H7 (cell line): ENCODE measurements at regions not wholly inside any gene's neighbourhood (a gene's known extent, or its start where the extent isn't known, plus 50 kb on each side); places are given as distances from the start of the nearest gene placed in this dataset.
"Not testable (repeated sequence)": the region's sequence is repeated elsewhere in the genome, so short reads cannot be mapped to it uniquely, and the experiment has no call there.

Experiments used
- DNase-seq: peaks from one replicate; pipeline ENCODE4 v3.0.0; 2012
- H3K27me3 ChIP-seq: 2 replicates; pipeline ENCODE4 v1.6.0; 2011; ENCODE audit warnings: mild to moderate bottlenecking, low read length; ENCODE audit not compliant: control insufficient read depth, insufficient read depth
- H3K36me3 ChIP-seq: replicated peaks from 2 replicates; pipeline ENCODE4 v1.5.1; 2011; ENCODE audit warnings: low read length; ENCODE audit not compliant: control insufficient read depth, insufficient read depth
- H3K4me3 ChIP-seq: 2 replicates; pipeline ENCODE4 v1.5.1; 2011; ENCODE audit warnings: low read depth, mild to moderate bottlenecking, control low read depth, low read length, moderate library complexity; ENCODE audit not compliant: insufficient read depth

DNA sequence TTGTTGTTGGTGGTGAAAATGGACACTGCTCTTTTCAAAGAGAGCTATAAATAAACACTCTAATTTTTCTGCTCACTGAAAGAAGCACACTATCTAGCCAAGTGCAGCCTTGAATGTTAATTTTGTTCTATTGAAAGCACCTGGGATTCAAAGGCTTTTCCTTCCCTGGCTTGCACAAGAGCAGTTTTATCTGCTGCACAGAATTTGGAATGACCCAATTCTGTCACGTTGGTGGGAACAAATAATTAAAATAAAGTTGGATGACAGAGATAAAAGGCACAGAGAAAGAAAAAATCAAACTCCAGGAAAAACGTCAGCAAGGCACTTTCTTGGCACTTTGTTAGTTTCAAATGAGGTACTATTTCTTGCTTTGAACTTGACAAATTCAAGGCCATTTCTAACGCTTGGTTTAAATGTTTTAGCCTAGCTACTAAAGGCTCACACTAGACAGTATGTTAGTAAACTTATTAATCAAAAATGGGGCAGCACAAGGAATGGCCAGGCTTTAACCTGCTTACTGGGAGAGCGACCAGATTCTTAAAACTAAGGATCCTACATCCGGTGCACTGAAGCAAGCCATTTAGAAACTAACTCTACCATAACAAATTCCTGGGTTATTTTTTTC is 145.5 kb upstream of the ARG1 start:
- no peaks in the 10 kb centered on the region for H3K27me3 ChIP-seq
- no peak overlapping the region for H3K4me3 ChIP-seq
- no peak for DNase-seq
- H3K36me3 ChIP-seq: no peaks in the 10 kb centered on the region

DNA sequence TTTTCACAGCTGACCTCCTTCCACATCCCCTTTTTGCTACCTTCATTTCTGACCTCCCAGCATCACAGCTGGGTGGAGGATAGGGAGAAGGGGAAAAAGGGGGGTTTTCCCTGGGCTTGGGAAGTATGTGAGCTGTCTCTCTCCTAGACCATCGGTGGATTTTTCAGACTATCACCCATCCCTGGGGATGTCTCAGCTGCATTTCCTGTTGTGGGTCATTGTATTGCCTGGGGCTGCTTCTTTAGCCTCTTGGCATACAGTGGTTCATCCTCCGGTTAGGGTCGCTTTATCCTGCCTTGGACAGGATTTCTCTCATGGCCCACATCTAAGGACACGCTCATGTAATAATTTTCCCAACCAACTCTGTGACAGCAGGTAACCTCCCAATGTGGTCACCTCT is 142.5 kb upstream of the ARG1 start:
- Histone ChIP-seq H3K27me3 (no peaks in the 10 kb centered on the region), H3K36me3 (no peaks in the 10 kb centered on the region), H3K4me3 (no peak overlapping the region)
- no peak for DNase-seq

DNA sequence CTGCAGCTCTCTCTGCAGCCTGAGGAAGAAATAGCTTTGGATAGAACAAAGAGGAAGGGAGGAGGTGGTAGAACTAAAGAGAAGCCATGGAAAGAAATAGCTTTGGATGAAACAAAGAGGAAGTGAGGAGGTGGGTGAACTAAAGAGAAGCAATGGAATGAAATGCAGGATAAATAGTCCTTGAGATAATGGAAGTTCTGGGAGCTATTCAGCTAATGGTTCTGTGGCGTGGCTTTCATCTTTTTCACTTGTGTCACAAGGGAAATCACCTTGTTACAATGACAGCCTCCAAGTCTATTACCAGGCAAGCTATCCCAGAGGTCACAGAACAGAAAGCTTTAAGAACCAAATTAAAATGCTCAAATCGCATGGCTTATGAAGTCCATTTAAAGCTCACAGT is 141.3 kb upstream of the ARG1 start:
- Histone ChIP-seq H3K27me3 (no peaks in the 10 kb centered on the region), H3K36me3 (no peaks in the 10 kb centered on the region), H3K4me3 (no peak overlapping the region)
- no peak for DNase-seq

DNA sequence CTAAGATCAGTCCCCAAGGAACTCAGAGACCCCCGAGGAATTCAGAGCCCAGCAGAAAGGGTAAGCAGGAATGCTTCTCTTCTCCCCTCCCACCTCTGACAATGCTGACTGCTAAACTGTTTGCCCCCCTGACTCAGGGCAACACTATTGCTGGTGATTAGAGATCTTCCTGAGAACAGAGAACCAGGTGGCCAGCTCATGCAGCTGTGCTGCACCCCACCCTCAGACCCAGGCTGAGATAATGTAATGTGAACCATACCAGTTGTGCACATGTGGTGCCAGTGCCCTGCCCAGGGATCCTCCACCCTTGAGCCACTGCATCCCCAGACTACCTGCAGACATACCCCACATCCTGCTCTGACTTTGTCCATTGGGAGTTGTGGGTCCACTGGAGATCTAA is 139.1 kb upstream of the ARG1 start:
- DNase-seq: no peak
- H3K36me3 ChIP-seq: no peaks in the 10 kb centered on the region

DNA sequence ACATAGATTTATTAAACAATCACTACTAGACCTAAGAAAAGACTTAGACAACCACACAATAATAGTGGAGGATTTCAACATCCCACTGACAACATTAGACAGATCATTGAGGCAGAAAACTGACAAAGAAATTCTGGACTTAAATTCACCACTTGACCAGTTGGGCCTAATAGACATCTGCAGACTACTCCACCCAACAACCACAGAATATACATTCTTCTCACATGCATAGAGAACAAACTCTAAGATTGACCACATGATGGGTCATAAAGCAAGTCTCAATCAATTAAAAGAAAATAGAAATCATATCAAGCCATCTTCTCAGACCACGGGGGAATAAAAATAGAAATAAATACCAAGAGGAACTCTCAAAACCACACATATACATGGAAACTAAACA is 136.7 kb upstream of the ARG1 start:
- Histone ChIP-seq H3K27me3 (no peaks in the 10 kb centered on the region), H3K4me3 (no peak overlapping the region), H3K36me3 (no peaks in the 10 kb centered on the region)
- DNase-seq: no peak

More for the DNA sequence above, 139.1 kb upstream of the ARG1 start:
- Histone ChIP-seq H3K4me3 (no peak overlapping the region), H3K27me3 (no peaks in the 10 kb centered on the region)

DNA sequence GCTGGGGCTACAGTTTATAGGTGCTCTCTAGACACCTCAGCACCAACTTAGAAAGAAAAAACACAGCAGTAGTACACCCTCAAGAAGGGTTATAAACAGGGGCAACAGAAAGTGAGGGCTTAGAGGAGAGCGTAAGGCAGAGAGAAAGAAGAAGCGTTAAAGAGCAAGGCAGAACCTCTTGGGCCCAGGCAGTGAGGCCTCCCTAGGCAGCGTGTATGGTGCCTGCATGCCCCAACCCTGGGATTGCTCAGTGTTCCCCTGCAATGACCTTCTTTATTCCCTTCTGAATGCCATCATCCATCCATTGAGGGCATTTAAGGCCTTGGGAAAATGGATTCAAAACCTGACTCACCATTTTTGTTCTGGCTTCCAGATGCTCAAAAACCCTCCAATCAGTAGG is 130.0 kb upstream of the ARG1 start:
- Histone ChIP-seq H3K36me3 (no peaks in the 10 kb centered on the region), H3K27me3 (no peaks in the 10 kb centered on the region), H3K4me3 (no peak overlapping the region)
- DNase-seq: no peak

DNA sequence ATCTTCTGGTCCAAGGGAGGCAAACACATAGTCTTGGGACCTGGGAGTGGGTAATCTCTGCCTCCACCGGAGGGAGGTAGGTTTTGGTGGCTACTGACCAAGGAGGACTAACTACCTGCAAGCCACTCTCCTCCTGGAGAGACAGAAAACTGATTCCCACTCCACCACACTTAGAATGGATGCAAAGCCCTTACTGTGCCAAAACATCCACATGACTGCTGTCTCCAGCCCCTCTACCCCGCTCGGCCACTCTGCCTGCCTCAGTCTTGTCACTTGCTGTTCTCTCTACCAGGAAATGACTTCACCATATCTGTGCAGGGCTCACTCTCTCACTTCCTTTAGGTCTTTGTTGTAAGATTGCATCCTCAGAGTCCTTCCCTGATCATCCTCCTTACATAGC is 129.5 kb upstream of the ARG1 start:
- no peak overlapping the region for H3K4me3 ChIP-seq
- no peak for DNase-seq
- H3K36me3 ChIP-seq: no peaks in the 10 kb centered on the region
- H3K27me3 ChIP-seq: no peaks in the 10 kb centered on the region

DNA sequence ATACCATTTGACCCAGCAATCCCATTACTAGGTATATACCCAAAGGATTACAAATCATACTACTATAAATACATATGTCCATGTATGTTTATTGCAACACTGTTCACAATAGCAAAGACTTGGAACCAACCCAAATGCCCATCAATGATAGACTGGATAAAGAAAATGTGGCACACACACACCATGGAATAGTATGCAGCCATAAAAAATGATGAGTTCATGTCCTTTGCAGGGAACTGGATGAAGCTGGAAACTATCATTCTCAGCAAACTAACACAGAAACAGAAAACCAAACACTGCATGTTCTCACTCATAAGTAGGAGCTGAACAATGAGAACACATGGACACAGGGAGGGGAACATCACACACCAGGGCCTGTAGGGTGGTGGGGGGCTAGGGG is 127.7 kb upstream of the ARG1 start:
- not testable (repeated sequence) for DNase-seq, H3K4me3 ChIP-seq, H3K36me3 ChIP-seq, H3K27me3 ChIP-seq

DNA sequence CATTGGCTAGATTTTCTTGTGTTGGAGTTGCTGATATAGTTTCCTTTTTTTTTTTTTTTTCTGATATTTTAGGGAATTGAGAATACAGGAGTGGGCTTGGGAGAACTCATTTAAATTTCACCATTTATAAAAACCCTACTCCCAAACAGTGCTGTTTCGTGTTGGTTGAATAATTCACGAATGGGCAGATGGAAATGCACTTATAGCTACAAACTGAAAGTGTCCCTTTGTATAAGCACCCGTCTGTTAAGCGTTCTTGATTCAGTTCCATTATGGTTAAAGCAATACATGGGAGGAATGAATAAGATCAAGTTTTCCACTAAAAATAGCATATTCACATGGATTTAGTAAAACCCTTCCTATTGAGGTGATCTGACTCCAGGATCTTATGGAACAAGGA is 122.2 kb upstream of the ARG1 start:
- Histone ChIP-seq H3K4me3 (no peak overlapping the region), H3K27me3 (no peaks in the 10 kb centered on the region), H3K36me3 (no peaks in the 10 kb centered on the region)
- DNase-seq: no peak

DNA sequence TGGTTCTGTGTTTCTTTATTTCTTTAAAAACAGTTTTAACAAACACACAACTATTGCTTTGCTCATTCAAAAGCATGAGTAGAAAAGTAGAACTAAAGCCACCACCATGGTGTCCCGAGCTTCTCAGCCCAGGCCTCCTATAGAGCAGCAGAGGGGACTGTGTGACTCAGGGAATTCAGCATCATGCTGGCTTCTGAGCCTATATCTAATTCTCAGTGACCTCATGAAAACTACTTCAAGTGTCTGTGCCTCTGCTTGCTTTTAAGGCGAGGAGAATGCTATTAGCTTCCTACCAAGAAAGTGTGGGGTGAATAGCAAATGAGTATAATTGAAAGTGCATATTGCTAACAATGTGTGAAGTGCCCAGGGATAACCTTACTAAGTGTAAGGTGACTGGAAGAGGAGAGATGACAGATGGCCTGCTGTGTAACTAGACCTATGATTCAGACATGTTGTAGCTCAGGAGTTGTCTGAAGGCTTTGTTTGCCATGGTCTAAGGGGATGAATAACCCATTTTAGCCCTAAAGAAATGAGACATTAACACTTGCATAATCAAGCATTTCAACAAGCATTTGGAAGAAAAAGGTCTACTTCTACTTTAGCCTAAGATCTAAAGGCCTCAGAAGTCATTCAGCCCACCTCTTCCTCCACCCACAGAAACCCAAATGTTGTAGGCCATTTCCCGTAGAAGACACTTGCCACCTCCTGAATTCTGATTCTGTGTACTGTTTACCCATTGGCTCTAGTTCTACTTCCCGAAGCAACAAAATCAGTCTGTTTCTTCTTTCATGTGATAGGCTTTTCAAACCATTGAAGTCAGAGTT is 121.5 kb upstream of the ARG1 start:
- H3K27me3 ChIP-seq: no peaks in the 10 kb centered on the region
- DNase-seq: no peak

DNA sequence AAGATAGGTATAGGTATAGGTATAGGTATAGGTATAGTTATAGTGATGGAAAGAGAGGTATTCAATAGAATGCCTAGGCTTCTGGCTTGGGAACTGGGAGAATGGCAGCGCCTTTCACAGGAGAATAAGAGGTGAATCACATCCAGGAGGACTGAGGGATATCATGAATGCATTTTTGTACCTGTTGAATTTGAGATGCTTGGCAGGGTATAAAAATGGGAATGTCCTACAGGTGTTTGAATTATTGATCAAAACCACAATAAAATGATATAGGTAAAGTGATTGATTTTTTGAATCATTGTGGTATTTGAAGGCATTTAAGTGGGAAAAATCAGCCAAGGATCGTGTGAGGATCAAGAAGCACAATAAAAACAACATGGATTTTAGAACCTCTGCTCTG is 119.2 kb upstream of the ARG1 start:
- H3K36me3 ChIP-seq: no peaks in the 10 kb centered on the region
- DNase-seq: no peak
- H3K4me3 ChIP-seq: no peak overlapping the region
- H3K27me3 ChIP-seq: no peaks in the 10 kb centered on the region

More for the DNA sequence above, 121.5 kb upstream of the ARG1 start:
- Histone ChIP-seq H3K4me3 (no peak overlapping the region), H3K36me3 (no peaks in the 10 kb centered on the region)

DNA sequence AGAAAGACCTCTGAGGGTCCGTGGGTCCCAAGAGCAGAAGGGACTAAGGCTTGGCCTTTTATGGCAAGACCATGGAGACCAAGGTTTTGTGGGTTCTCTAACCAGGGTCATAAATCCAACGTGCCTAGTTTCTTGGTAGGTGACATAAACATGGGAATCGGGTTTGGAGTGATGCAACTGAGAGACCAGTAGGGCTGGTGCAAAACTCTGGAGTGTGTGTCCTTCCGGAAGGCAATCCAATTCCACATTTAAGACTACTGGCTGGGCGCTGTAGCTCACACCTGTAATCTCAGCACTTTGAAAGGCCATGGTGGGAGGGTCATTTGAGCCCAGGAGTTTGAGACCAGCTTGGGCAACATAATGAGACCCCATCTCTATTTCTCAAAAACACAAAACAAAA is 116.5 kb upstream of the ARG1 start:
- DNase-seq: no peak
- H3K4me3 ChIP-seq: no peak overlapping the region
- no peaks in the 10 kb centered on the region for H3K27me3 ChIP-seq
- H3K36me3 ChIP-seq: no peaks in the 10 kb centered on the region

DNA sequence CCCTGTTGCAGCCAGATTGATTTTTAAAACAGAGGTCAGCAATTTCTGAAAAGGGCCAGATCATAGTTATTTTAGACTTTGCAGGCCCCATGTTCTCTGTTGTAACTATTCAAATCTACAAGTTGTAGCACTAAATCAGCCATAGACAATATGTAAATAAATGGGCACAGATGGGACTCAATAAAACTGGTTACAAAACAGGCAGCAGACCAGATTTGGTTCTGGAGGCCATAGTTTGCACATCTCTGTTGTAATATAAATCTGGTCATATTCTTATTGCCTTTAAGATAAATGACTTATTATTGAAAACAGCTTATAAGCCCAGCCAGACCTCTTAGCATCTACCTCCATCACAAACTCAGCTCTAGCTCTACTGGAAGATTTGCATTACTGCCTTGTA is 114.0 kb upstream of the ARG1 start:
- Histone ChIP-seq H3K4me3 (no peak overlapping the region), H3K36me3 (no peaks in the 10 kb centered on the region), H3K27me3 (no peaks in the 10 kb centered on the region)
- DNase-seq: no peak

DNA sequence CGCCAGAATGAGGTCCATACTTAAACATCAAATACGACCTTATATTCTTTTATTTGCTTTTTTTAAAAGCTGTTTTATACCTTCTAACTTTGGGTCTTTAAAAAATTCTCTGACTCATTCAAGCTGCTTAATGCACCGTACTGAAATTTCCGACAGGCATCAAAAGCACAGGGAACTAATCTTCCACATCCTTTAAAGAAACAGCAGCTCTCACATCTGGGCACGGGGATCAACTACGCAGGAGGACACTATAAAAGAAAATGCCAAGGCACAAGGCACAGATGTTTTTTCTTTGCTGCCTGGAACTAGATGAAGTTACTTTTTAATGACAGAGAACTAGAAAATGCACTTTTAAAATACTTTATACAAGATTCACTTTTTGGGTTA is 112.4 kb upstream of the ARG1 start:
- H3K36me3 ChIP-seq: no peaks in the 10 kb centered on the region
- H3K27me3 ChIP-seq: no peaks in the 10 kb centered on the region
- DNase-seq: no peak
- no peak overlapping the region for H3K4me3 ChIP-seq

DNA sequence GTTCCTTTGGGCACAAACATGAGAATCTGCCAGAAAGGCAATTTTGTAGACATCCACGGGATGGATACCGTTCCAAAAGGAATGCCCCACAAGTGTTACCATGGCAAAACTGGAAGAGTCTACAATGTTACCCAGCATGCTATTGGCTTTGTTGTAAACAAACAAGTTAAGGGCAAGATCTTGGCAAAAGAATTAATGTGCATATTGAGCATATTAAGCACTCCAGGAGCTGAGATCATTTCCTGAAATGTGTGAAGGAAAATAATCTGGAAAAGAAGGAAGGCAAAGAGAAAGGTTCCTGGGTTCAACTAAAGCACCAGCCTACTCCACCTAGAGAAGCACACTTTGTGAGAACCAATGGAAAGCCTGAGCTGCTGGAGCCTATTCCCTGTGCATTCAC is 103.9 kb upstream of the ARG1 start:
- H3K36me3 ChIP-seq: no peaks in the 10 kb centered on the region
- H3K27me3 ChIP-seq: no peaks in the 10 kb centered on the region
- no peak overlapping the region for H3K4me3 ChIP-seq
- DNase-seq: no peak
